Nephron progenitor cell (in vitro differentiated cells): ENCODE measurements at regions not wholly inside any gene's neighbourhood (a gene's known extent, or its start where the extent isn't known, plus 50 kb on each side); places are given as distances from the start of the nearest gene placed in this dataset.
"Not testable (repeated sequence)": the region's sequence is repeated elsewhere in the genome, so short reads cannot be mapped to it uniquely, and the experiment has no call there.

ENCODE experiments used
- DNase-seq: peaks from one replicate; pipeline ENCODE4 v3.0.0; 2021
- H3K27ac Mint-ChIP-seq: 2 replicates; pipeline ENCODE4 v1.8.0; 2021; ENCODE audit warnings: mild to moderate bottlenecking, moderate library complexity, mixed read lengths
- H3K27me3 Mint-ChIP-seq: 2 replicates; pipeline ENCODE4 v1.8.0; 2021; ENCODE audit warnings: mild to moderate bottlenecking, low read depth, mixed read lengths; ENCODE audit not compliant: poor library complexity
- H3K36me3 Mint-ChIP-seq: 2 replicates; pipeline ENCODE4 v1.8.0; 2021; ENCODE audit warnings: low read depth, mixed read lengths
- H3K4me1 Mint-ChIP-seq: 2 replicates; pipeline ENCODE4 v1.8.0; 2021; ENCODE audit warnings: mixed read lengths
- H3K4me3 Mint-ChIP-seq: 2 replicates; pipeline ENCODE4 v1.8.0; 2021; ENCODE audit warnings: mild to moderate bottlenecking, moderate library complexity, mixed read lengths
- H3K9me3 Mint-ChIP-seq: 2 replicates; pipeline ENCODE4 v1.8.0; 2021; ENCODE audit warnings: mild to moderate bottlenecking, moderate library complexity, mixed read lengths
- TF ChIP-seq, protein P1 (sequence below): fragments of 200-600 bp; sonication (generic); IDR thresholded peaks from 2 replicates; pipeline ENCODE4 v1.5.0; 2021; ENCODE audit warnings: antibody characterized with exemption

GRCh38 chr9:104233366-104233765 lies 139.3 kb downstream of the SMC2 start:
- Mint-ChIP-seq H3K4me1 (no peaks in the 10 kb centered on the region), H3K27ac (no peak overlapping the region), H3K4me3 (no peak overlapping the region), H3K27me3 (no peaks in the 10 kb centered on the region), H3K9me3 (peaks cover 22% of the 10 kb centered on the region), H3K36me3 (no peaks in the 10 kb centered on the region)
- DNase-seq: no peak
- TF ChIP-seq, protein P1, sequence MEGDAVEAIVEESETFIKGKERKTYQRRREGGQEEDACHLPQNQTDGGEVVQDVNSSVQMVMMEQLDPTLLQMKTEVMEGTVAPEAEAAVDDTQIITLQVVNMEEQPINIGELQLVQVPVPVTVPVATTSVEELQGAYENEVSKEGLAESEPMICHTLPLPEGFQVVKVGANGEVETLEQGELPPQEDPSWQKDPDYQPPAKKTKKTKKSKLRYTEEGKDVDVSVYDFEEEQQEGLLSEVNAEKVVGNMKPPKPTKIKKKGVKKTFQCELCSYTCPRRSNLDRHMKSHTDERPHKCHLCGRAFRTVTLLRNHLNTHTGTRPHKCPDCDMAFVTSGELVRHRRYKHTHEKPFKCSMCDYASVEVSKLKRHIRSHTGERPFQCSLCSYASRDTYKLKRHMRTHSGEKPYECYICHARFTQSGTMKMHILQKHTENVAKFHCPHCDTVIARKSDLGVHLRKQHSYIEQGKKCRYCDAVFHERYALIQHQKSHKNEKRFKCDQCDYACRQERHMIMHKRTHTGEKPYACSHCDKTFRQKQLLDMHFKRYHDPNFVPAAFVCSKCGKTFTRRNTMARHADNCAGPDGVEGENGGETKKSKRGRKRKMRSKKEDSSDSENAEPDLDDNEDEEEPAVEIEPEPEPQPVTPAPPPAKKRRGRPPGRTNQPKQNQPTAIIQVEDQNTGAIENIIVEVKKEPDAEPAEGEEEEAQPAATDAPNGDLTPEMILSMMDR: no peak

DNA sequence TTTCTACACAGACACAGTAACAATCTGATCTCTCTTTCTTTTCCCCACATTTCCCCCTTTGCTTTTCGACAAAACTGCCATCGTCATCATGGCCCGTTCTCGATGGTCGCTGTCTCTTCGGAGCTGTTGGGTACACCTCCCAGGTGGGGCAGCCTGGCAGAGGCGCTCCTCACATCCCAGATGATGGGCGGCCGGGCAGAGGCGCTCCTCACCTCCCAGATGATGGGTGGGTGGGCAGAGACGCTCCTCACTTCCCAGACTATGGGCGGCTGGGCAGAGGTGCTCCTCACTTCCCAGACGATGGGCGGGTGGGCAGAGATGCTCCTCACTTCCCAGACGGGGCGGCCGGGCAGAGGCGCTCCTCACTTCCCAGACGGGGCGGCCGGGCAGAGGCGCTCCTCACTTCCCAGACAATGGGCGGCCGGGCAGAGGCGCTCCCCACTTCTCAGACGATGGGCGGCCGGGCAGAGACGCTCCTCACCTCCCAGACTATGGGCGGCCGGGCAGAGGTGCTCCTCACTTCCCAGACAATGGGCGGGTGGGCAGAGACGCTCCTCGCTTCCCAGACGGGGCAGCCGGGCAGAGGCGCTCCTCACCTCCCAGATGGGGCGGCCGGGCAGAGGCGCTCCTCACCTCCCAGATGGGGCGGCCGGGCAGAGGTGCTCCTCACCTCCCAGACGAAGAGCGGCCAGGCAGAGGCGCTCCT lies 140.7 kb downstream of the SMC2 start:
- H3K36me3 Mint-ChIP-seq, DNase-seq, H3K4me1 Mint-ChIP-seq, H3K27me3 Mint-ChIP-seq, H3K4me3 Mint-ChIP-seq, H3K27ac Mint-ChIP-seq: not testable (repeated sequence)
- peaks cover 24% of the 10 kb centered on the region for H3K9me3 Mint-ChIP-seq

DNA sequence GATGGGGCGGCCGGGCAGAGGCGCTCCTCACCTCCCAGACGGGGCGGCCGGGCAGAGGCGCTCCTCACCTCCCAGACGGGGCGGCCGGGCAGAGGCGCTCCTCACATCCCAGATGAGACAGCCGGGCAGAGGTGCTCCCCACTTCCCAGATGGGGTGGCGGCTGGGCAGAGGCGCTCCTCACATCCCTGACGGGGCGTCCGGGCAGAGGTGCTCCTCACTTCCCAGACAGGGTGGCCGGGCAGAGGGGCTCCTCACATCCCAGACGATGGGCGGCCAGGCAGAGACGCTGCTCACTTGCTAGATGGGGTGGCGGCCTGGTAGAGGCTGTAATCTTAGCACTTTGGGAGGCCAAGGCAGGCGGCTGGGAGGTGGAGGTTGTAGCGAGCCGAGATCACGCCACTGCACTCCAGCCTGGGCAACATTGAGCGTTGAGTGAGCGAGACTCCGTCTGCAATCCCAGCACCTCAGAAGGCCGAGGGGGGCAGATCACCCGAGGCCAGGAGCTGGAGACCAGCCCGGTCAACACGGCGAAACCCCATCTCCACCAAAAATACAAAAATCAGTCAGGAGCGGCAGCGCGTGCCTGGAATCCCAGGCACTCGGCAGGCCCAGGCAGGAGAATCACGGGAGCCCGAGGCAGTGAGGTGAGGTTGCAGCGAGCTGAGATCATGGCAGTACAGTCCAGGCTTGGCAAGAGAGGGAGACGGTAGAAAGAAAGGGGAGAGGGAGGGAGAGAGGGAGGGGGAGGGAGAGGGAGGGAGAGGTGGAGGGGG lies 141.4 kb downstream of the SMC2 start:
- not testable (repeated sequence) for H3K36me3 Mint-ChIP-seq, H3K4me1 Mint-ChIP-seq, H3K27ac Mint-ChIP-seq, H3K27me3 Mint-ChIP-seq, DNase-seq, H3K4me3 Mint-ChIP-seq
- H3K9me3 Mint-ChIP-seq: peaks cover 24% of the 10 kb centered on the region

GRCh38 chr9:104238668-104239067 lies 144.6 kb downstream of the SMC2 start:
- Mint-ChIP-seq H3K4me1 (no peaks in the 10 kb centered on the region), H3K36me3 (no peaks in the 10 kb centered on the region), H3K4me3 (no peak overlapping the region), H3K27me3 (no peaks in the 10 kb centered on the region), H3K27ac (no peak overlapping the region), H3K9me3 (peaks cover 24% of the 10 kb centered on the region)
- DNase-seq: no peak
- TF ChIP-seq, protein P1: no peak

DNA sequence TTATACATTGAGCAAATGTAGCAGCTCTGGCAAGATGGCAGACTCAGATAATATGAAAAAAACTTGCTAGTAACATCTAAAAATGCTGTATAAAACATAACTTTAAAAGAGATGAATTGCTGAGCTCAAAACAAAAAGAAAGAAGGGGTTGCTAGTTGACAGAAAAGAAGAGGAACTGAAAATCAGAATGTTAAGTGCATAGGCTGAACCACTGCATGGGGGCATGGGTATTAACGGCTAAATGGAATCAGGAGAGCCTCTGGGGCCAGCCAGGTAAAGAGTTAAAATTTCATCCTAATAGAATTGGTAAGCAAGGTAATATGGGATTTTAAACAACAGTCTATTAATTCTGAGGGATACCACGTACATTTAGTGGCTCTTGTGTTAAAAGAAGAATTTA lies 146.8 kb downstream of the SMC2 start:
- Mint-ChIP-seq H3K9me3 (peaks cover 17% of the 10 kb centered on the region), H3K27ac (no peak overlapping the region), H3K4me3 (no peak overlapping the region), H3K27me3 (no peaks in the 10 kb centered on the region), H3K4me1 (no peaks in the 10 kb centered on the region), H3K36me3 (no peaks in the 10 kb centered on the region)
- TF ChIP-seq, protein P1: no peak
- DNase-seq: no peak

DNA sequence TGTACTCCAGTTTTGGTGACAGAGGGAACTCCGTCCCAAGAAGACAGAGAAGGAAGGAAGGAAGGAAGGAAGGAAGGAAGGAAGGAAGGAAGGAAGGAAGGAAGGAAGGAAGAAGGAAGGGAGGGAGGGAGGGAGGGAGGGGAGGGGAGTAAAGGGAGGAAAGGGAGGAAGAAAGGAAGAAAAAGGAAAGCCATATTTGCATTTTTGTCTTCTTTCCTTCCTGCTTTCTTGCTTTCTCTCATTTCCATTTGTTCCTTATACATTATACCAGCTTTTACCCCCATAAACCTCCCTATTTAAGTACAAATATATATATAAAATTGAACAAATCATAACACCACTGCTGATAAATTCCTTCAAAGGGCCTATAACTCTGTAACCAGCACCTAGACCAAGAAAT lies 151.8 kb downstream of the SMC2 start:
- TF ChIP-seq, protein P1: no peak
- H3K36me3 Mint-ChIP-seq: no peaks in the 10 kb centered on the region
- H3K27ac Mint-ChIP-seq: no peak overlapping the region
- H3K9me3 Mint-ChIP-seq: peaks cover 4% of the 10 kb centered on the region
- no peak overlapping the region for H3K4me3 Mint-ChIP-seq
- no peak for DNase-seq
- H3K27me3 Mint-ChIP-seq: no peaks in the 10 kb centered on the region
- no peaks in the 10 kb centered on the region for H3K4me1 Mint-ChIP-seq
